ENCODE measurements at regions not wholly inside any gene's neighbourhood (a gene's known extent, or its start where the extent isn't known, plus 50 kb on each side); places are given as distances from the start of the nearest gene placed in this dataset.

- Histone ChIP-seq H3K9me2 (no peaks in the 10 kb centered on the region), H3K9me3 (no peaks in the 10 kb centered on the region), H4K20me1 (ENCODE audit: insufficient read depth) (no peaks in the 10 kb centered on the region), H3K4me3 (ENCODE audit: low read depth in 2 of 2, low read length in 1 of 2) (no peak overlapping the region), H3K27ac (ENCODE audit: low read depth in 2 of 2, low read length in 1 of 2) (no peak overlapping the region), H3K4me2 (no peak overlapping the region), H3K79me2 (ENCODE audit: insufficient read depth) (no peaks in the 10 kb centered on the region), H3F3A (replicated peaks; ENCODE audit: insufficient read depth) (no peaks in the 10 kb centered on the region), H3K9ac (no peak overlapping the region), H3K4me1 (ENCODE audit: control insufficient read depth in 1 of 2, insufficient read depth in 2 of 2, low read depth in 1 of 2, low read length in 1 of 2) (no peaks in the 10 kb centered on the region), H3K27me3 (ENCODE audit: insufficient read depth) (no peaks in the 10 kb centered on the region), H2AFZ (ENCODE audit: low read depth) (no peak overlapping the region), H3K36me3 (replicated peaks in 1 of 2; ENCODE audit: control insufficient read depth in 1 of 2, insufficient read depth in 2 of 2, low read length in 1 of 2) (no peaks in the 10 kb centered on the region)
- DNase-seq, result peak; percentile 2
- POLR2A ChIA-PET, result no interaction called here
- CTCF ChIA-PET, result interaction anchor here (1.0 to 1.2 kb wide), 2 partner anchors 9 to 27 kb away, joined by 3 to 4 read pairs; no protein-coding TSS in a partner anchor
- TF ChIP-seq CHD2 (IDR thresholded peaks at IDR 0.05; ENCODE audit: low read length, partially characterized antibody) (no peak), CTCF (IDR thresholded peaks at IDR 0.05) (peak; percentile 48), FOSL2 (IDR thresholded peaks at IDR 0.05; ENCODE audit: borderline replicate concordance, low read depth) (no peak), EZH2phosphoT487 (IDR thresholded peaks at IDR 0.05; ENCODE audit: borderline replicate concordance, low read depth) (no peak)
- WGBS (ENCODE audit: low lambda C conversion rate), result 41% methylated on average over 3 of the region's 3 CpGs
Measured at GRCh38 chr2:35454966-35455638, 900.5 kb upstream of the CRIM1 start.

- Histone ChIP-seq H3K27me3 (ENCODE audit: insufficient read depth) (no peaks in the 10 kb centered on the region), H2AFZ (ENCODE audit: low read depth) (no peak overlapping the region), H3K79me2 (ENCODE audit: insufficient read depth) (no peaks in the 10 kb centered on the region), H3K27ac (ENCODE audit: low read depth in 2 of 2, low read length in 1 of 2) (no peak overlapping the region), H3K9me3 (no peaks in the 10 kb centered on the region), H4K20me1 (ENCODE audit: insufficient read depth) (no peaks in the 10 kb centered on the region), H3K36me3 (replicated peaks in 1 of 2; ENCODE audit: control insufficient read depth in 1 of 2, insufficient read depth in 2 of 2, low read length in 1 of 2) (no peaks in the 10 kb centered on the region), H3K9ac (no peak overlapping the region), H3K4me1 (ENCODE audit: control insufficient read depth in 1 of 2, insufficient read depth in 2 of 2, low read depth in 1 of 2, low read length in 1 of 2) (no peaks in the 10 kb centered on the region), H3K4me2 (no peak overlapping the region), H3K4me3 (ENCODE audit: low read depth in 2 of 2, low read length in 1 of 2) (no peak overlapping the region), H3K9me2 (no peaks in the 10 kb centered on the region), H3F3A (replicated peaks; ENCODE audit: insufficient read depth) (no peaks in the 10 kb centered on the region)
- POLR2A ChIA-PET, result no interaction called here
- CTCF ChIA-PET, result interaction anchor here (1.7 to 2.7 kb wide), 2 partner anchors 19 to 37 kb away, joined by 6 to 15 read pairs; no protein-coding TSS in a partner anchor
- DNase-seq, result no peak
- TF ChIP-seq GATA2 (CRISPR knock-in tag; IDR thresholded peaks at IDR 0.05) (no peak), EP300 (IDR thresholded peaks at IDR 0.05; ENCODE audit: borderline replicate concordance in 1 of 2, low read depth in 1 of 2, low read length in 1 of 2) (no peak), SMC3 (IDR thresholded peaks at IDR 0.05; ENCODE audit: low read depth, low read length) (no peak), CTCF (IDR thresholded peaks at IDR 0.05) (no peak), TEAD4 (IDR thresholded peaks at IDR 0.05; ENCODE audit: borderline replicate concordance, insufficient read depth) (no peak), NRF1 (IDR thresholded peaks at IDR 0.05; ENCODE audit: low read depth, low read length) (no peak), TAF1 (IDR thresholded peaks at IDR 0.05; ENCODE audit: borderline replicate concordance, low read depth, low read length) (no peak), FOSL2 (IDR thresholded peaks at IDR 0.05; ENCODE audit: borderline replicate concordance, low read depth) (no peak), CHD2 (IDR thresholded peaks at IDR 0.05; ENCODE audit: low read length, partially characterized antibody) (no peak), IRF3 (IDR thresholded peaks at IDR 0.05; ENCODE audit: low read depth, low read length) (no peak), JUND (IDR thresholded peaks at IDR 0.05) (no peak), REST (IDR thresholded peaks at IDR 0.05; ENCODE audit: low read depth, low read length) (no peak), SIN3A (IDR thresholded peaks at IDR 0.05; ENCODE audit: borderline replicate concordance, low read depth, low read length) (no peak), NFIC (IDR thresholded peaks at IDR 0.05; ENCODE audit: borderline replicate concordance) (no peak)
Measured at GRCh38 chr2:35447821-35448220, 907.8 kb upstream of the CRIM1 start.

Measured in SK-N-SH (cell line).